Fibroblast of lung (primary cell): ENCODE measurements at regions not wholly inside any gene's neighbourhood (a gene's known extent, or its start where the extent isn't known, plus 50 kb on each side); places are given as distances from the start of the nearest gene placed in this dataset.

Experiments
- DNase-seq, 2 donors: peaks; one replicate each; pipeline versions ENCODE4 v3.0.0 to v3.0.0-alpha.2; 2010; ENCODE audit warnings: low read depth in 2 of 2
- H2AFZ ChIP-seq: 2 replicates; pipeline ENCODE4 v1.5.1; 2012; ENCODE audit warnings: low read length, control low read depth, inconsistent platforms
- H3K27ac ChIP-seq: 2 replicates; pipeline ENCODE4 v1.5.1; 2011; ENCODE audit warnings: low read length, control low read depth; ENCODE audit not compliant: insufficient read depth
- H3K27me3 ChIP-seq: 2 replicates; pipeline ENCODE4 v1.5.1; 2011; ENCODE audit warnings: mild to moderate bottlenecking, low read length; ENCODE audit not compliant: control insufficient read depth, insufficient read depth
- H3K36me3 ChIP-seq: 2 replicates; pipeline ENCODE4 v1.5.1; 2011; ENCODE audit warnings: low read length; ENCODE audit not compliant: control insufficient read depth, insufficient read depth
- H3K4me1 ChIP-seq: 2 replicates; pipeline ENCODE4 v1.5.1; 2011; ENCODE audit warnings: low read length; ENCODE audit not compliant: control insufficient read depth, insufficient read depth; ENCODE audit errors: extremely low read depth
- H3K4me2 ChIP-seq: 2 replicates; pipeline ENCODE4 v1.5.1; 2011; ENCODE audit warnings: low read length, control low read depth; ENCODE audit not compliant: insufficient read depth; ENCODE audit errors: extremely low read depth
- H3K4me3 ChIP-seq, 4 experiments: fragments of 200-600 bp in 1 of 4; sonication (generic) in 1 of 4; replicated peaks in 1 of 4; 2 replicates each; pipeline ENCODE4 v1.5.1; 2011 to 2016; ENCODE audit warnings: low read length in 4 of 4, low read depth in 3 of 4, mild to moderate bottlenecking in 3 of 4, control low read depth in 2 of 4, inconsistent platforms in 1 of 4, mixed read lengths in 1 of 4; ENCODE audit not compliant: insufficient read depth in 1 of 4; ENCODE audit errors: control extremely low read depth in 1 of 4
- H3K79me2 ChIP-seq: 2 replicates; pipeline ENCODE4 v1.5.1; 2012; ENCODE audit warnings: mild to moderate bottlenecking, low read length, inconsistent platforms; ENCODE audit not compliant: control insufficient read depth, insufficient read depth
- H3K9ac ChIP-seq: 2 replicates; pipeline ENCODE4 v1.5.1; 2011; ENCODE audit warnings: mild to moderate bottlenecking, low read length, control low read depth; ENCODE audit not compliant: insufficient read depth
- H3K9me3 ChIP-seq: 2 replicates; pipeline ENCODE4 v1.5.1; 2012; ENCODE audit warnings: low read depth, low read length; ENCODE audit not compliant: control insufficient read depth, insufficient read depth
- H4K20me1 ChIP-seq: 2 replicates; pipeline ENCODE4 v1.5.1; 2011; ENCODE audit warnings: low read length; ENCODE audit not compliant: control insufficient read depth, insufficient read depth; ENCODE audit errors: extremely low read depth
- EZH2 ChIP-seq: IDR thresholded peaks from 2 replicates; pipeline ENCODE4 v1.5.1; 2012; ENCODE audit warnings: low read length, control low read depth, mild to moderate bottlenecking; ENCODE audit errors: missing control alignments
- TF ChIP-seq, protein P1 (sequence below), 2 donors: IDR thresholded peaks in 1 of 2; conservative IDR thresholded peaks in 1 of 2; 1 replicate in 1 of 2; 2 replicates in 1 of 2; pipeline ENCODE4 v1.5.1; 2011 to 2012; ENCODE audit warnings: low read length in 2 of 2, control low read depth in 1 of 2, inconsistent platforms in 1 of 2, low read depth in 1 of 2, mild to moderate bottlenecking in 1 of 2

DNA sequence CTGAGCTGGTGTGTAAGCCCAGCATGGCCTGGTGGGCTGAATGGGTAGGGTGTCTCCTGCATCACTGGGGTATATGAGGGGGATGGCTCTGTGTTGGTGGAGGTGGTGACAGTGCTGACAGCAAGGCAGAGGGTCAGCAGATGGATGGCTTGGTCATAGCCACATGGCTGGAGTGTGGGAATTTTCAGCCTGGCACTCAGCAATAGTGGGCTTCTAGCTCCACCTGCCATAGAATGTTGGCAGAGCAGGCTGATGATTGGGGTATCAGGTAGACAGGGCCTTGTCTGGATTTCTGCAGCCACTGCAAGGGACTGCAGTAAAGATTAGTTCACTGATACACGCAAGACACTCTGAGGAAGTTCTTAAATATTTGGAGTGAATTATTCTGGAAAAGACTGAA is 137.5 kb upstream of the BACH2 start:
- no peak overlapping the region for H3K4me2 ChIP-seq
- no peaks in the 10 kb centered on the region for H3K4me1 ChIP-seq
- no peak for DNase-seq
- H3K27me3 ChIP-seq: no peaks in the 10 kb centered on the region
- H3K36me3 ChIP-seq: no peaks in the 10 kb centered on the region
- H3K9ac ChIP-seq: no peak overlapping the region
- H2AFZ ChIP-seq: no peak overlapping the region
- no peaks in the 10 kb centered on the region for H3K9me3 ChIP-seq
- TF ChIP-seq EZH2: no peak
- TF ChIP-seq, protein P1, sequence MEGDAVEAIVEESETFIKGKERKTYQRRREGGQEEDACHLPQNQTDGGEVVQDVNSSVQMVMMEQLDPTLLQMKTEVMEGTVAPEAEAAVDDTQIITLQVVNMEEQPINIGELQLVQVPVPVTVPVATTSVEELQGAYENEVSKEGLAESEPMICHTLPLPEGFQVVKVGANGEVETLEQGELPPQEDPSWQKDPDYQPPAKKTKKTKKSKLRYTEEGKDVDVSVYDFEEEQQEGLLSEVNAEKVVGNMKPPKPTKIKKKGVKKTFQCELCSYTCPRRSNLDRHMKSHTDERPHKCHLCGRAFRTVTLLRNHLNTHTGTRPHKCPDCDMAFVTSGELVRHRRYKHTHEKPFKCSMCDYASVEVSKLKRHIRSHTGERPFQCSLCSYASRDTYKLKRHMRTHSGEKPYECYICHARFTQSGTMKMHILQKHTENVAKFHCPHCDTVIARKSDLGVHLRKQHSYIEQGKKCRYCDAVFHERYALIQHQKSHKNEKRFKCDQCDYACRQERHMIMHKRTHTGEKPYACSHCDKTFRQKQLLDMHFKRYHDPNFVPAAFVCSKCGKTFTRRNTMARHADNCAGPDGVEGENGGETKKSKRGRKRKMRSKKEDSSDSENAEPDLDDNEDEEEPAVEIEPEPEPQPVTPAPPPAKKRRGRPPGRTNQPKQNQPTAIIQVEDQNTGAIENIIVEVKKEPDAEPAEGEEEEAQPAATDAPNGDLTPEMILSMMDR (conservative IDR thresholded peaks at IDR 0.05 in 1 of 2, IDR thresholded peaks at IDR 0.05 in 1 of 2; ENCODE audit: low read depth in 1 of 2, low read length in 2 of 2): peak in 1 of 2 donors; percentile 9
- H3K4me3 ChIP-seq: no peak overlapping the region
- no peak overlapping the region for H3K27ac ChIP-seq
- no peaks in the 10 kb centered on the region for H3K79me2 ChIP-seq
- H4K20me1 ChIP-seq: no peaks in the 10 kb centered on the region

DNA sequence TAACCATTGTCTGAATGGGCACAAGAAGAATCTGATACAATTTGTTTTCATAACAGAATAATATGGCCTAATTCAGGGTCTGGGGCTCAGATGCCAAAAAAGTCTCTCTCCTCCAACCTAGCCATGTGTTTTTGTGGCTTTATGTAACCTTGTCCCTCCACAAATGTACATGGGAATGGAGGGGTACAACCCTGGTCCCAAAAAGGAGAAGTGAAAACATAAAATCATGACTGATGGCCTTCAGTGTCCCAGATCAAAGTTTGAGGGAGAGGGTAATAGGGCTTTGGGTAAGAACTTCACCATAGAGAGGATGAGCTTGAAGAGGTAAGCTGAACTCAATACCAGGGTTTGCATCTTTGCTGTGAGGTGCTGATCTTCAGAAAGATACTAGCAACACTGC is 136.3 kb upstream of the BACH2 start:
- Histone ChIP-seq H3K9ac (no peak overlapping the region), H2AFZ (no peak overlapping the region), H3K4me1 (no peaks in the 10 kb centered on the region), H3K27me3 (no peaks in the 10 kb centered on the region), H3K36me3 (no peaks in the 10 kb centered on the region), H3K4me2 (no peak overlapping the region), H3K4me3 (no peak overlapping the region), H4K20me1 (no peaks in the 10 kb centered on the region), H3K27ac (no peak overlapping the region), H3K9me3 (no peaks in the 10 kb centered on the region), H3K79me2 (no peaks in the 10 kb centered on the region)
- TF ChIP-seq EZH2: no peak
- TF ChIP-seq, protein P1 (conservative IDR thresholded peaks at IDR 0.05 in 1 of 2, IDR thresholded peaks at IDR 0.05 in 1 of 2; ENCODE audit: low read depth in 1 of 2, low read length in 2 of 2): no peak
- no peak for DNase-seq

DNA sequence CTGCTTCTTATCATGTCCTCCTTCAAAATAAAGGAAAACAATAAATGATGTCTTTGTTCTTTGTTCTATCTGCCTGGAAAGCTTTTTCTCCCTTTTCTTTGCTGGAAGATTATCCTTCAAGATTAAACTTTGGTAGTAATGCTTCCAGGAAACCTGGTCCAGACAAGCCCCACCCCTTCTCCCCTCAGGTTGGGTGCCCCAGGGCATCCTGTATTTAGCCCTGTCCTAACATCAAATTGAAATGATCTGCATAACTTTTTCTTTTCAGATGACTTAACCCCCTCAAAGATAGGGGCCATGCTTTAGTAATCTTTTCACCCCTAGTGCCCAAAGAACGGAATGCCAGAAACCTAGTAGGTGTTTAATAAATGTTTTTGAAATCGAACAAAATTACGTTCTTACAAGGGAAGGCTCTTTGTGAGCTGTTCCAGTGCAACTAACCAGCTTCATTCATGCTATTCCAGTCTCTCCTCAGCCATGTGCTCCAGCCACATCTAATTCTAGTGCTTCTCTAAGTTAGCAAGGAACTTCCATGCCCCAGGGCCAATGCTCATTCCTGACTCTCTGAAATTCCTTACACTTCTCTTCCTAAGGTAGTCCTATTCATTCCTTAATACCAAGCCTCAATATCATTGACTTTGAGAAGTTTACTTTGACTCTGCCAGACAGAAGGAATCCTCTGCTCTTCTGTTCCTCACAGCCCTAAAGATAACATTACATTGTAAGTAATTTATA is 135.6 kb upstream of the BACH2 start:
- Histone ChIP-seq H3K4me2 (no peak overlapping the region), H3K9me3 (no peaks in the 10 kb centered on the region), H4K20me1 (no peaks in the 10 kb centered on the region), H3K36me3 (no peaks in the 10 kb centered on the region), H3K27me3 (no peaks in the 10 kb centered on the region), H3K79me2 (no peaks in the 10 kb centered on the region), H3K27ac (no peak overlapping the region), H3K4me1 (no peaks in the 10 kb centered on the region), H3K4me3 (no peak overlapping the region), H2AFZ (no peak overlapping the region), H3K9ac (no peak overlapping the region)
- DNase-seq: no peak
- TF ChIP-seq, protein P1 (conservative IDR thresholded peaks at IDR 0.05 in 1 of 2, IDR thresholded peaks at IDR 0.05 in 1 of 2; ENCODE audit: low read depth in 1 of 2, low read length in 2 of 2): no peak
- TF ChIP-seq EZH2: no peak
